ENCODE measurements at regions not wholly inside any gene's neighbourhood (a gene's known extent, or its start where the extent isn't known, plus 50 kb on each side); places are given as distances from the start of the nearest gene placed in this dataset.

DNA sequence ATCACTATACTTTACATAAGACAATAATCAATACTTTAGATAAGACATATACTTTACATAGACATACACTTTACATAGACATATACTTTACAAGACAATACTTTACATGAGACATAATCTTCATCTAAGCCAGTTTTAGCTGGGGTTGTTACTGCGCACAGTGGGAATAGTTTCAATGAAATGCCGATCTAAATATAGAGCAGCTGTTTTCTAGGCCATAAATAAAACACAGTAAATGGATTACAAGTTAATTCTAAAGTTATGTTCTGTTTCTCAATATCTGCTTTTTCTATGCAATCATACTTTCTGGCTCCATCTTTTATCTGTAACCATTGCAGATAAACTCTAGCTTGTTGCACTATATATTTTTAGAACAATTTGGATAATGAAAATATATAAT lies 1470.6 kb upstream of the PABPC4L start:
- no peaks in the 10 kb centered on the region for H3K4me1 ChIP-seq (ENCODE audit: control insufficient read depth, insufficient read depth, low read length)
- no peak overlapping the region for H3K4me3 ChIP-seq (ENCODE audit: low read depth, low read length)
- ChIA-PET CTCF (no interaction called here), POLR2A (no interaction called here)
- TF ChIP-seq ZNF596 (tag by site-specific recombination; IDR thresholded peaks at IDR 0.05) (no peak), ZFP41 (tag by site-specific recombination; IDR thresholded peaks at IDR 0.05; ENCODE audit: borderline replicate concordance) (no peak), ZNF133 (tag by site-specific recombination; IDR thresholded peaks at IDR 0.05) (no peak), ZNF624 (tag by site-specific recombination; IDR thresholded peaks at IDR 0.05) (no peak), ZNF776 (tag by site-specific recombination; IDR thresholded peaks at IDR 0.05; ENCODE audit: borderline replicate concordance) (no peak)
- TF ChIP-seq, protein P1, sequence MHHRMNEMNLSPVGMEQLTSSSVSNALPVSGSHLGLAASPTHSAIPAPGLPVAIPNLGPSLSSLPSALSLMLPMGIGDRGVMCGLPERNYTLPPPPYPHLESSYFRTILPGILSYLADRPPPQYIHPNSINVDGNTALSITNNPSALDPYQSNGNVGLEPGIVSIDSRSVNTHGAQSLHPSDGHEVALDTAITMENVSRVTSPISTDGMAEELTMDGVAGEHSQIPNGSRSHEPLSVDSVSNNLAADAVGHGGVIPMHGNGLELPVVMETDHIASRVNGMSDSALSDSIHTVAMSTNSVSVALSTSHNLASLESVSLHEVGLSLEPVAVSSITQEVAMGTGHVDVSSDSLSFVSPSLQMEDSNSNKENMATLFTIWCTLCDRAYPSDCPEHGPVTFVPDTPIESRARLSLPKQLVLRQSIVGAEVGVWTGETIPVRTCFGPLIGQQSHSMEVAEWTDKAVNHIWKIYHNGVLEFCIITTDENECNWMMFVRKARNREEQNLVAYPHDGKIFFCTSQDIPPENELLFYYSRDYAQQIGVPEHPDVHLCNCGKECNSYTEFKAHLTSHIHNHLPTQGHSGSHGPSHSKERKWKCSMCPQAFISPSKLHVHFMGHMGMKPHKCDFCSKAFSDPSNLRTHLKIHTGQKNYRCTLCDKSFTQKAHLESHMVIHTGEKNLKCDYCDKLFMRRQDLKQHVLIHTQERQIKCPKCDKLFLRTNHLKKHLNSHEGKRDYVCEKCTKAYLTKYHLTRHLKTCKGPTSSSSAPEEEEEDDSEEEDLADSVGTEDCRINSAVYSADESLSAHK (tag by site-specific recombination; IDR thresholded peaks at IDR 0.05) = no peak
- no peaks in the 10 kb centered on the region for H3K9me3 ChIP-seq (ENCODE audit: control insufficient read depth, insufficient read depth, low read depth, low read length)
- no peak overlapping the region for H3K27ac ChIP-seq (ENCODE audit: extremely low read depth, low read depth, low read length)
- H3K36me3 ChIP-seq (ENCODE audit: control insufficient read depth in 2 of 2, insufficient read depth in 1 of 2, low read length in 2 of 2) = no peaks in the 10 kb centered on the region

GRCh38 chr4:135670548-135670947 lies 1469.0 kb upstream of the PABPC4L start:
- TF ChIP-seq ZNF558 (tag by site-specific recombination; IDR thresholded peaks at IDR 0.05) (no peak), ZNF837 (tag by site-specific recombination; IDR thresholded peaks at IDR 0.05) (no peak), ZNF48 (tag by site-specific recombination; IDR thresholded peaks at IDR 0.05) (no peak), KLF7 (tag by site-specific recombination; IDR thresholded peaks at IDR 0.05; ENCODE audit: borderline replicate concordance) (no peak), ZNF521 (tag by site-specific recombination; IDR thresholded peaks at IDR 0.05) (no peak), BCL11B (tag by site-specific recombination; IDR thresholded peaks at IDR 0.05; ENCODE audit: low read depth) (no peak), ZBTB20 (tag by site-specific recombination; IDR thresholded peaks at IDR 0.05) (no peak), ZNF610 (tag by site-specific recombination; IDR thresholded peaks at IDR 0.05; ENCODE audit: borderline replicate concordance) (no peak), ZNF707 (tag by site-specific recombination; IDR thresholded peaks at IDR 0.05) (no peak), ZNF366 (tag by site-specific recombination; conservative IDR thresholded peaks at IDR 0.05) (no peak), SCRT1 (tag by site-specific recombination; IDR thresholded peaks at IDR 0.05; ENCODE audit: borderline replicate concordance) (no peak), SALL2 (tag by site-specific recombination; IDR thresholded peaks at IDR 0.05; ENCODE audit: borderline replicate concordance) (no peak), IKZF3 (tag by site-specific recombination; IDR thresholded peaks at IDR 0.05) (no peak)
- TF ChIP-seq, protein P2, sequence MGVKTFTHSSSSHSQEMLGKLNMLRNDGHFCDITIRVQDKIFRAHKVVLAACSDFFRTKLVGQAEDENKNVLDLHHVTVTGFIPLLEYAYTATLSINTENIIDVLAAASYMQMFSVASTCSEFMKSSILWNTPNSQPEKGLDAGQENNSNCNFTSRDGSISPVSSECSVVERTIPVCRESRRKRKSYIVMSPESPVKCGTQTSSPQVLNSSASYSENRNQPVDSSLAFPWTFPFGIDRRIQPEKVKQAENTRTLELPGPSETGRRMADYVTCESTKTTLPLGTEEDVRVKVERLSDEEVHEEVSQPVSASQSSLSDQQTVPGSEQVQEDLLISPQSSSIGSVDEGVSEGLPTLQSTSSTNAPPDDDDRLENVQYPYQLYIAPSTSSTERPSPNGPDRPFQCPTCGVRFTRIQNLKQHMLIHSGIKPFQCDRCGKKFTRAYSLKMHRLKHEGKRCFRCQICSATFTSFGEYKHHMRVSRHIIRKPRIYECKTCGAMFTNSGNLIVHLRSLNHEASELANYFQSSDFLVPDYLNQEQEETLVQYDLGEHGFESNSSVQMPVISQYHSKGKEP (tag by site-specific recombination; IDR thresholded peaks at IDR 0.05) = no peak
- ChIA-PET POLR2A (no interaction called here), CTCF (no interaction called here)
- Histone ChIP-seq H3K4me1 (ENCODE audit: control insufficient read depth, insufficient read depth, low read length) (no peaks in the 10 kb centered on the region), H3K9me3 (ENCODE audit: control insufficient read depth, insufficient read depth, low read depth, low read length) (no peaks in the 10 kb centered on the region), H3K36me3 (ENCODE audit: control insufficient read depth in 2 of 2, insufficient read depth in 1 of 2, low read length in 2 of 2) (no peaks in the 10 kb centered on the region), H3K27ac (ENCODE audit: extremely low read depth, low read depth, low read length) (no peak overlapping the region), H3K4me3 (ENCODE audit: low read depth, low read length) (no peak overlapping the region)
